Hematopoietic multipotent progenitor cell treated with erythropoietin and hydrocortisone succinate and interleukin-3 and kit ligand, for 17 days (in vitro differentiated cells): ENCODE measurements at regions not wholly inside any gene's neighbourhood (a gene's known extent, or its start where the extent isn't known, plus 50 kb on each side); places are given as distances from the start of the nearest gene placed in this dataset.

Source experiments
- DNase-seq: peaks from one replicate; pipeline ENCODE4 v3.0.0-alpha.2; 2015; ENCODE audit warnings: low spot score

DNA sequence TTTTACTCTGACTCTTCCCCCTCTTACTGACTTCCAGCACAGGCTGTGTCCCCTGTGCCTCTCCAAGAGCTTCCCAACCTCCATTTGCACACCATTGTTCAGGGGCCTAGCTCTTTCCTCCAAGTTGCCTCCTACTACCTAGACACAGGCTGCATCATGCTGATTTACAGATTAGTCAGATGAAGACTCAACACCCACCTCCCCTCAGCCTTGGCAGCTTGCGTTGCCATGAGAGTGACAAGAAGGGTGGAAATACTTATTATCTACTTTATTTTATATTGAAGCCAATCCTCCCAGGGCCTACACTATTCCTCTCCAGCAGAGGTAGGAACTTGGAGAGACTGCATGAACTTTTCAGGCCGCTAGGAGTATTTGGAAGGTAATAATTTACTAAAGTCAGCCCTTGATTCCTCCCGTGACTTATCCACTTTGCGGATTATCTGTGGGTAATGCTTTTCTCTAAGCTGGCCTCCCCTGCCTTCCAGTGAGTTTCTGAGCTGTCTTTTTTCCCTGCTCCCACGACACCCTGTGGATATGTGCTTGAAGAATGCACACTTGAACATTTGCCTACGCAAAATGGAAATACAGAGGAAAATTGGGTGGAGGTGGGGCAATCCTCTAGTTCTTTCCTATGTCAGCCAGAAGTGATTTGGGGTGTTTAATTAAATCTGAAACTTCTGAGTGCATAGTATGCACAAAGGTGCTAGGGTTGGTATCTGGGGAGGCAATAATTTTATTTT is 74.1 kb upstream of the TMEM164 start:
- DNase-seq, result no peak

DNA sequence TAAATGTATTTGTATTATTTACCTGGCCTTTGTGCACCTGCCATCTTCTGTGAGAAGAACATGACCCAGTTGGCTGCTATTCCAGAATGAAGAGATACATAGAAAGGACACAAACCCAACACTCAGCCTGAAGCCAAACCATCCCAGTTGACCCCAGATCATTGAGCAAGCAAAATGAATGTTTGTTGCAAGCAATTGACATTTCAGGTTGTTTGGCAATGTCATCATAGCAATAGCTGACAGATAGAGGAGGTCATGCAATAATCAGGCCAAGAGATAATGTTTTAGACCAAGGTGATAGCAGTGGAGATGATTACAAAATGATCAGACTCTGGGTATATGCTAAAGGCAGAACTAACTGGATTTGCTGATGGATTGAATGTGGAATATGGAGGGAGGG is 71.2 kb upstream of the TMEM164 start:
- no peak for DNase-seq

DNA sequence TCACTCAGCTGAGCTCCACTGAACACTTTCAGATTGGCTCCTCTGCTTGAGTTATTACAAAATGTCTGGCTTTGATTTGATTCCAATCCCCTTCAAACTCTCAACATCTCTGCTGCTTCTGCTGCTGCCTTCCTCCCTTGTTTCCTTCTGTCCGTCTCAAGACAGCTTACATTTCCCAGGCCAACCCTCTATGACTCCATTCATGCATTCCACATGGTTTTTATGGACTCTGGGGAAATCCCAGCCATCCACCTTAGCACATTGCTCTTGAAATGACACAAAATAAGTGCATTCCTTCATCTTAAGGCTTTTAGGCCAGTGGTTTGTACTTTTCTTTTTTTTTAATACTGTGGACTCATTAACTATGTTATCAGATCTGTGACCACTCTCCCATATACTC is 68.5 kb upstream of the TMEM164 start:
- no peak for DNase-seq

DNA sequence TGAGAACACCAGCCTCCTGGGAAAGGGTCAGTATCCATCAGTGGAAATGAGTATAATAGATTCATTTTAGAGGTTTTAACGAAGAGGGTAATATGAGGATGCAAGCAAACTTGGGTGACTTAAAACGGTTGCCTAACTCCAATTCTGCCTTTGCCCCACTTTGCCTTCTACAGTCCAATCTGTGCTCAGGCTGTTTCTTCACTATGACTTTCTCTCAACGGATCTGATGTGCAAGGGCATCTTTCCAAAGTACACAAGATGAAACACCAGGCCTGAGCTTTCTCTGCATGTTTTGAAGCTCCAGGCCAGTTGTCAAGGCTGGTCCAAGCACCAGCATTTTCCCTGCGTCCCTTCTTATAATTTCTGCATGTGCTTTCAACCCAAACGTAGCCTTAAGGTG is 68.0 kb upstream of the TMEM164 start:
- no peak for DNase-seq

DNA sequence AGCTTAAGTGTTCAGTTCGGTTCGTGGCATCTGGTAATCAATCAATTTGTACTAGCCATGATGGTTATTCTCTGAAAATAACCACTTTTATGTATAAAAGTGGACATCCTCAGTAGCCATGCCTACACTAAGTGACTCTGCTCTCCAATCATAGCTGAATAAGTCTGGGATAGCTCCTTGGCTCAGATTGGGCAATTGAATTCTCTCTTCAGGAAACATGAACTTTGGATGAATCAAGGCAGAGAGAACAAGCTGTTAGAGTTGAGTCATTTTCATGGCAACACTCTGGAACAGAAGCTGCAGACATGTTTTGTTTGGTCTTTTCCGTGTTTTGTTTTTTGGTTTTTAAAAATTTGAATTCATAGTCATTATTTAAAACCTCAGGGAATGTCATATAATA is 66.8 kb upstream of the TMEM164 start:
- no peak for DNase-seq

DNA sequence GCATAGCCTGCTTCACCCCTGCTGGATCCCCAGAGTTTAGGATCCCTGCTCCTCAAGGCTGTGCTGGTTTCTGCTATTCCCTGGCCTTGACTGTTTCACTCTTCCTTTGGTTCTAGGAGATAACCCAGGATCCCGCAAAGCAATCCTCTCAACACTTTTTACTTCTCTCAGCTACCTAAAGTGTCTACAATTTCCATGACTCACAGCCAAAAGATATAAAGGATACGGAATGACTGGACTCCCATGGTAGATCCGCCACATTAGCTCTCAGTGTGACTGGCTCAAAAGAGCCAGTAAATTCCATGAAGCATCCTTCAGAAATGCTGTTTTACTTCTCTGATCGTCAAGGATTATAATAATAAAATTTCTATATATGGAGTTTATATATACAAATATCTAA is 66.3 kb upstream of the TMEM164 start:
- DNase-seq, result no peak

DNA sequence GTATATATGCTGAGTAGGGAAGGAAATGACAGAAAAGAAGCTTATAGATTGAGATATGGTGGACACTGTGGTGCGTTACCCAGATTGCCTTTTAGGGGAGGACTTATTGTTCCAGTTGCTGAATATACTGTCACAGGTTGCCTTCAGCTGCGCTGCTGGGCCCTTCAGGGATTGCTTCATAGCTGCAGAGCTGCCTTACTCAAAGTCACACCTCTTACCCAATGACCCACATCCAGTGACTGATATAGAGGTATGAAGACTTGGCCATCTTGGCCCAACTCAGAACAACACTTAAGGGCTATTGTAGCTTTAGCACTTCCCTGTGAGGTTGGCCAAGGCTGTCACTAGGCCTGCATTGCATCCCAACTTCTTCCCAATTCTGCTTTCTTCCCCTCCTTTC is 63.4 kb upstream of the TMEM164 start:
- DNase-seq, result no peak

DNA sequence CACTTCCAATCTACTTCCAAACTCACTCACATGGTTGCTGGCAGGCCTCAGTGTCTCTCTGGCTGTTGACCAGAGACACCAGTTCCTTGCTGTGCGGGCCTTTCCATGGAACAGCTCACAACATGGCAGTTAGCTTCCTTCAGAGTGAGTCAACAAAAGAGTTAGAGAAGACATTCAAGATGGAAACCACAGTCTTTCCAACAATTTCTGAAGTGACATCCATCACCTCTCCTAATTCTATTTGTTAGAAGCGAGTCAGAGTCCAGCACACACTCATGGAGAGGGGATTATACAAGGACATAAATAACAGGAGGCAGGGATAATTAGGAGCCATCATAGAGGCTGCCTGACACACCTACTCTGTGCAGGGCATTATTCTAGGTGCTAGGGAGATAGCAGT is 62.5 kb upstream of the TMEM164 start:
- DNase-seq, result no peak

DNA sequence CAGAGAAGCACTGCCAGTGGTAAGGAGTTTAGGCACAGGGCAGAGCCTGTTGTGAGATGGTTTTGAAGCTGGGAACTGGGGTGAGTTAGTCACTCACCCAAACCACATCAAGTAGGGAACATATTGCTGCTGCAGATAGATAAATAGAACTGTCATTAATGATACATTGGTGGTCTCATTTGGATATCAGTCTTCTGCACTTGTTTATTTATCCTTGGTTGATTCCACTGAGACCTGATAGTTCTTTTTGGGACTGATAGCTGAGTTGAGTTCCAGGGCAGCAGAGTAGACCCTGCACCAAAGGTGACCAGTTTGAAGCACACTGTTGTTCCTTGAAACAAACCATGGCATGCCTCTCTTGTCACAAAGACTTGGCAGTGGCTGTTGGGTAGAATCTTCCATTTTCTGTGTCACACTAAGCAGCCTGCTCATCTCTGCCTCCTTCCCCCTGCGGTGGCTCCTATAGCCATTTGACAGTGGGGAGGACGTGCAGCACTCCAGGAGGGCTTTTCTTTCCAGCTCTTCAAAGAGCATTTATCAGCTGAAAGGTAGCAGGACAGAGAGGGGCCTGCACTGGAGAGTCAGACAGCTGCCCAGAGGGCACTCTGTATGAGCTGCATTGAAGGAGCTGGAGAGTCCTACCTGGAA is 59.7 kb upstream of the TMEM164 start:
- no peak for DNase-seq

DNA sequence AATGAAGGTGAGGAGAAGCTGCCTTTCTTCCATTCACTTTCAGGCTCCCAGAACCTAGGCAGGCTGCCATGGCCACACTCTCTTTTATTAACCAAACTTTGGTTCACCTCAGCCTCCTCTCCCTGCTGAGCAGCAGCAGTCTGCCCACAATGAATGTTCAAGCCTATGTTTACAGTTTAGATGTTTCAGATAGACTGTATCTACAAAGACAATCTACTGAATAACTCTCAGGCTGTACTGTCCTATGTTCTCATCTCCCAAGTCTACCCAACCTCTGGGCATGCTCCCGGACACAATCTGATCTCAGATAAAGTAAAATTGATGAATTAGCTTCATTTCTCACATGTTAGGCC is 59.2 kb upstream of the TMEM164 start:
- DNase-seq, result no peak

DNA sequence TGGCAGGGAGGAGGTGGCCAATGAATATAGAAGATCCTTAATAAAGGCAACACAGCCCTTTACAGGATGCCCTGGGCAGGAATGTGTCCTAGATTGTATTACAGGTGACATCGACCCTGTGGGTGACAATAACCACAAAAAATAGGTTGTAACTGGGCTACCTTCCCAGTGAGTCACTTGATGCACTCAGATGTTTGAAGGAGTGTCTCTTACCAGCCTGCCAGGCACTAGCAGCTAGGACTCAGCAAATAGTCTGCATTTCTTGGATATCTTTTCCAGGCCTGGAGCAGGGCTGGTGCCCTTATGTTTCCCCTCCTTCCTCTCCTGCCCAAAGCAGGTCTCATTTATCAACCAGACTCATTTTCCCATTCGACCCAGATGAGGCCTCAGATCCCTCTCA is 50.9 kb upstream of the TMEM164 start:
- DNase-seq, result no peak

DNA sequence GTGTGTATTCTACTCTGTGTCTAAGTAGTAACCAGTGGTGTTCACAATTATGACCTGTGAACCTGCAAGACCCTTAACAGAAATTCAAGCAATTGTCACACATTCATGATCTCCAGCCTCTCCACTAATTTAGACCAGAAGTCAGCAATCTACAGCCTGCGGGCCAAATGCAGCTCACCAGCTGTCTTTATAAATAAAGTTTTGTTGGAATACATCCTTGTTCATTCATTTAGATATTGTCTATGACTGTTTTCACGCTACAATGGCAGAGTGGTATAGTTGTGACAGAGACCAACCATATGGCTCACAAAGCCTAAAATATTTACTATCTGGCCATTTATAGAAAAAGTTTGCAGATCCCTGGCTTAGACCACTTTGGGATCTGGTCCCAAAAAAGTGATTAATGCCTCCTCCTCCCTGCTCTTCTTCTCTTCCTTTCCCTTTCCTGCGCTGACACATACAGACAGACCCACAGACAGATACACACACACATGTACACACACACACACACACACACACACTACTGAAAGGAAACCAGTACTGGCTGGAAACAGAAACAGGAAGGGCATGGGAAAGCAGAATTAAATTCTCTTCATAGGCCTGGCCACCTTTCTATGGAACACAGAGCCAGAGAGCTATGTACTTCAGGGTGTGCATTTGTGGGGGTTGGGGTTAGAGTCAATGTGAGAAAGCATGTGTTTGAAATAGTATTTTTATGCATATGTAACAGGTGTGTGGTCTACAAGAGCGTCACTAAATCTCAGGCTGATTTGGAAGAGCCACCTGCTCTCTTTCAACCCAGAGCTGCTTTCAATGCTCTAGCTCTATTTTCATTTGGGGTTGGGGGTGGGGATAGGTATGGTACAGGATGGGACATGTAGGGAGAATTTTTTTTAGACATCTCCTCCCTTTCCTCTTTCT is 49.7 kb upstream of the TMEM164 start:
- DNase-seq, result no peak
